IMR-90 (cell line): ENCODE measurements at regions not wholly inside any gene's neighbourhood (a gene's known extent, or its start where the extent isn't known, plus 50 kb on each side); places are given as distances from the start of the nearest gene placed in this dataset.

Source experiments
- CEBPB ChIP-seq: IDR thresholded peaks from 2 replicates; pipeline ENCODE4 v1.6.1; 2012; ENCODE audit warnings: low read depth, low read length, improper control_type of control experiment
- MAZ ChIP-seq: IDR thresholded peaks from 2 replicates; pipeline ENCODE4 v1.6.1; 2012; ENCODE audit warnings: low read depth, mild to moderate bottlenecking, low read length, improper control_type of control experiment, moderate library complexity, borderline replicate concordance
- NFE2L2 ChIP-seq: fragments of 150-350 bp; IDR thresholded peaks from 2 replicates; pipeline ENCODE4 v1.6.1; 2016; ENCODE audit warnings: low read depth, mild to moderate bottlenecking, low read length
- POLR2A ChIP-seq: IDR thresholded peaks from 2 replicates; pipeline ENCODE4 v1.6.1; 2012; ENCODE audit warnings: mild to moderate bottlenecking, low read depth, low read length
- RAD21 ChIP-seq: IDR thresholded peaks from 2 replicates; pipeline ENCODE4 v1.6.1; 2012; ENCODE audit warnings: low read length, improper control_type of control experiment
- SMC3 ChIP-seq: fragments of 150-350 bp; IDR thresholded peaks from 2 replicates; pipeline ENCODE4 v1.6.1; 2016; ENCODE audit warnings: low read depth, mild to moderate bottlenecking, antibody characterized with exemption, low read length, moderate library complexity
- TF ChIP-seq, protein P1 (sequence below): conservative IDR thresholded peaks from 2 replicates; pipeline ENCODE4 v1.5.1; 2012; ENCODE audit warnings: mild to moderate bottlenecking, low read depth, low read length, improper control_type of control experiment
- TF ChIP-seq, protein P2 (sequence below): fragments of 150-350 bp; IDR thresholded peaks from 2 replicates; pipeline ENCODE4 v1.6.1; 2017; ENCODE audit warnings: mild to moderate bottlenecking, antibody characterized with exemption, low read length, low read depth

DNA sequence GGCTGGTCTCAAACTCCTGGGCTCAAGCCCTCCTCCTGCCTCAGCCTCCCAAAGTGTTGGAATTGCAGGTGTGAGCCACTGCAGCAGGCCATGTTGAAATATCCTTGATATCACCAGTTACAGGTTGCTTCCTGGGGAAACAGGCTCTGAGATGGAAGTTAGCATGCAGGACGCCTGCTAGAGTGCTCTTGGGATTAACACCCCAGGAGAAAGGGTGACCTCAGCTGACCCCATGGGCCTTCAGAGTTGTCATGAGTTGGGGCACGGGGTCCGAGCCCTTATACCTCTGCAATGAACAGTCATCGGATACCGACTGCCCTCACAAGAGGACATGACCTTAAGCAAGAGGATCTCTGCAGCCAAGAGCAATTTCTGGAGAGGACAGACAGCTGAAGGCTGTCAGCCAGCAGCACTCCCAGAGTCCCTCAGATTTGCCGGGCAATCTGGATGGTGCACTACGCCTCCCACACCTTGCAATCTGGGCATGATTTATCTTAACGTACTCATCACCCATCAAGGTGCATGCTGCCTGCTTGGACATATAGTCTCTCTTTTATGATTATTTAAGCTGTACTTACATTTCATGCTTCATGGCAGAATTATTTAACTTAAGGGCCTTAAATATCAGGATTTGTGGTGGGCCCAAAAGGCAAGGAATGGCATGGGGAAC is 134.6 kb downstream of the ADSS2 start:
- TF ChIP-seq, protein P1, sequence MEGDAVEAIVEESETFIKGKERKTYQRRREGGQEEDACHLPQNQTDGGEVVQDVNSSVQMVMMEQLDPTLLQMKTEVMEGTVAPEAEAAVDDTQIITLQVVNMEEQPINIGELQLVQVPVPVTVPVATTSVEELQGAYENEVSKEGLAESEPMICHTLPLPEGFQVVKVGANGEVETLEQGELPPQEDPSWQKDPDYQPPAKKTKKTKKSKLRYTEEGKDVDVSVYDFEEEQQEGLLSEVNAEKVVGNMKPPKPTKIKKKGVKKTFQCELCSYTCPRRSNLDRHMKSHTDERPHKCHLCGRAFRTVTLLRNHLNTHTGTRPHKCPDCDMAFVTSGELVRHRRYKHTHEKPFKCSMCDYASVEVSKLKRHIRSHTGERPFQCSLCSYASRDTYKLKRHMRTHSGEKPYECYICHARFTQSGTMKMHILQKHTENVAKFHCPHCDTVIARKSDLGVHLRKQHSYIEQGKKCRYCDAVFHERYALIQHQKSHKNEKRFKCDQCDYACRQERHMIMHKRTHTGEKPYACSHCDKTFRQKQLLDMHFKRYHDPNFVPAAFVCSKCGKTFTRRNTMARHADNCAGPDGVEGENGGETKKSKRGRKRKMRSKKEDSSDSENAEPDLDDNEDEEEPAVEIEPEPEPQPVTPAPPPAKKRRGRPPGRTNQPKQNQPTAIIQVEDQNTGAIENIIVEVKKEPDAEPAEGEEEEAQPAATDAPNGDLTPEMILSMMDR = no peak
- TF ChIP-seq, protein P2, sequence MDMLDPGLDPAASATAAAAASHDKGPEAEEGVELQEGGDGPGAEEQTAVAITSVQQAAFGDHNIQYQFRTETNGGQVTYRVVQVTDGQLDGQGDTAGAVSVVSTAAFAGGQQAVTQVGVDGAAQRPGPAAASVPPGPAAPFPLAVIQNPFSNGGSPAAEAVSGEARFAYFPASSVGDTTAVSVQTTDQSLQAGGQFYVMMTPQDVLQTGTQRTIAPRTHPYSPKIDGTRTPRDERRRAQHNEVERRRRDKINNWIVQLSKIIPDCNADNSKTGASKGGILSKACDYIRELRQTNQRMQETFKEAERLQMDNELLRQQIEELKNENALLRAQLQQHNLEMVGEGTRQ = no peak
- TF ChIP-seq MAZ (no peak), NFE2L2 (no peak), POLR2A (no peak), RAD21 (no peak), CEBPB (no peak), SMC3 (no peak)
